Hepatocyte (in vitro differentiated cells): ENCODE measurements at regions not wholly inside any gene's neighbourhood (a gene's known extent, or its start where the extent isn't known, plus 50 kb on each side); places are given as distances from the start of the nearest gene placed in this dataset.

ENCODE experiments used
- DNase-seq: peaks from one replicate; pipeline ENCODE4 v3.0.0-alpha.2; 2016; ENCODE audit warnings: low spot score
- H2AFZ ChIP-seq: fragments of 200-600 bp; sonication (generic); 2 replicates; pipeline ENCODE4 v1.6.0; 2016; ENCODE audit warnings: antibody characterized with exemption, mild to moderate bottlenecking
- H3K27ac ChIP-seq: fragments of 200-600 bp; sonication (generic); 2 replicates; pipeline ENCODE4 v1.5.1; 2016; ENCODE audit warnings: mild to moderate bottlenecking
- H3K27me3 ChIP-seq: fragments of 200-600 bp; sonication (generic); 2 replicates; pipeline ENCODE4 v1.6.1; 2016
- H3K36me3 ChIP-seq: fragments of 200-600 bp; sonication (generic); replicated peaks from 2 replicates; pipeline ENCODE4 v1.5.1; 2016; ENCODE audit warnings: low read depth; ENCODE audit not compliant: insufficient read depth
- H3K4me1 ChIP-seq: fragments of 200-600 bp; sonication (generic); 2 replicates; pipeline ENCODE4 v1.5.1; 2016; ENCODE audit warnings: mild to moderate bottlenecking, moderate library complexity; ENCODE audit not compliant: insufficient read depth
- H3K4me2 ChIP-seq: fragments of 200-600 bp; sonication (generic); 2 replicates; pipeline ENCODE4 v1.6.0; 2016
- H3K4me3 ChIP-seq: fragments of 200-600 bp; sonication (generic); 2 replicates; pipeline ENCODE4 v1.5.1; 2016; ENCODE audit warnings: mild to moderate bottlenecking
- H3K79me2 ChIP-seq: fragments of 200-600 bp; sonication (generic); 2 replicates; pipeline ENCODE4 v1.6.0; 2017; ENCODE audit warnings: mild to moderate bottlenecking
- H3K9me2 ChIP-seq: fragments of 200-600 bp; sonication (generic); replicated peaks from 2 replicates; pipeline ENCODE4 v1.6.0; 2017; ENCODE audit warnings: mild to moderate bottlenecking; ENCODE audit not compliant: insufficient read depth
- H3K9me3 ChIP-seq: fragments of 200-600 bp; sonication (generic); 2 replicates; pipeline ENCODE4 v1.5.1; 2016; ENCODE audit warnings: low read depth, mild to moderate bottlenecking
- H4K20me1 ChIP-seq: fragments of 200-600 bp; sonication (generic); 2 replicates; pipeline ENCODE4 v1.6.0; 2016; ENCODE audit warnings: mild to moderate bottlenecking; ENCODE audit not compliant: insufficient read depth, poor library complexity, severe bottlenecking
- EZH2 ChIP-seq: fragments of 200-600 bp; sonication (generic); IDR thresholded peaks from 2 replicates; pipeline ENCODE4 v1.6.1; 2016; ENCODE audit warnings: antibody characterized with exemption, mild to moderate bottlenecking, borderline replicate concordance
- EZH2phosphoT487 ChIP-seq: fragments of 200-600 bp; sonication (generic); IDR thresholded peaks from one replicate; pipeline ENCODE4 v1.6.1; 2018; ENCODE audit warnings: antibody characterized with exemption, mild to moderate bottlenecking, low read depth, moderate library complexity; ENCODE audit not compliant: unreplicated experiment, severe bottlenecking
- WGBS: methylation state at CpG from one replicate; pipeline ENCODE4 v1.1.6; 2016; ENCODE audit warnings: low lambda C conversion rate; ENCODE audit errors: missing lambda C conversion rate; 5-methylcytosine and 5-hydroxymethylcytosine counted together
- TF ChIP-seq, protein P1 (sequence below): fragments of 200-600 bp; sonication (generic); IDR thresholded peaks from 2 replicates; pipeline ENCODE4 v1.5.1; 2016; ENCODE audit warnings: antibody characterized with exemption, mild to moderate bottlenecking; ENCODE audit not compliant: poor library complexity

DNA sequence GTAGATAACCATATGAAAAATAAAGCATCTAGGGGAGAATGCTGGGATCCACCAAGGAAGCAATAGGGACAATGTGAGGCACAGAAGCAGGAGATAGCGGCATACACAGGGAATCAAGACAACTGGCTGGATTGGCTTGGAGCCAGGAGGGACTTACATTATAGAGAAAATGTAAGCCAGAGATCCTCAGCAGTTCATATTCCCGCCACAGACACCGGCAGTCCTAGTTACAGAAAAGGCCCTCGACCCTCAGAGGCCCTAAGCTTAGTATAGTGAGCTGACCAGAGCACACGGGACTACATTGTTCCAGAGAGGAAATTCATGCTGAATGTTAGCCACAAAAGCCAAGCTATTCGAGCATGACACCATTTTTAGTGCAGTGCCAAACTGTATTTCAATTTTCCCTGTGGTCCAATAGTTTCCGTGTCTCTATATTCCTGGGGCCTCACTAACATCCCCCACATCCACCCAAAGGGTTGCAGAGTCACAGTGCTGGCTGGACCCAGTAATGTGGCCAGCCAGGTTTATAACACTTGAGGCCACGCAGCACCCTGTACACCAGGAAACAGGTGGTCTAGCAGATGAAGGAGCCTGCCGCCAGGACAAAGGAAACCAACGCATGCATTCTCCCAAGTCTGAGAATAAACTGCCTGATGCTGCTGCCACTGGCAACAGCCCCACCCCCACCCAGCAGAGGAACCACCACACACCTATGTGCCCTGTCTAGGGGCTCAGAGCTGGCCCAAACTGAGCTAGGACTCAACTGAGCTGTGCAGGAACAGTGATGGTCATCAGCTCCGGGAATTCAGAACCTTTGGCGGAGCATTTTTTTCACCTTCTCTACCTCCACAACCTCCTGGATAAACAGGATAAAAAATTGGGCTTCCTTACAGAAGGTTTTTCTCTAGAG, 693.2 kb upstream of the CHD1 start:
- no peaks in the 10 kb centered on the region for H3K9me3 ChIP-seq
- H3K36me3 ChIP-seq: no peaks in the 10 kb centered on the region
- no peaks in the 10 kb centered on the region for H3K79me2 ChIP-seq
- H4K20me1 ChIP-seq: no peaks in the 10 kb centered on the region
- H3K27ac ChIP-seq: no peak overlapping the region
- 85% methylated on average over 12 of the region's 12 CpGs for WGBS
- TF ChIP-seq EZH2phosphoT487: no peak
- TF ChIP-seq EZH2: no peak
- TF ChIP-seq, protein P1, sequence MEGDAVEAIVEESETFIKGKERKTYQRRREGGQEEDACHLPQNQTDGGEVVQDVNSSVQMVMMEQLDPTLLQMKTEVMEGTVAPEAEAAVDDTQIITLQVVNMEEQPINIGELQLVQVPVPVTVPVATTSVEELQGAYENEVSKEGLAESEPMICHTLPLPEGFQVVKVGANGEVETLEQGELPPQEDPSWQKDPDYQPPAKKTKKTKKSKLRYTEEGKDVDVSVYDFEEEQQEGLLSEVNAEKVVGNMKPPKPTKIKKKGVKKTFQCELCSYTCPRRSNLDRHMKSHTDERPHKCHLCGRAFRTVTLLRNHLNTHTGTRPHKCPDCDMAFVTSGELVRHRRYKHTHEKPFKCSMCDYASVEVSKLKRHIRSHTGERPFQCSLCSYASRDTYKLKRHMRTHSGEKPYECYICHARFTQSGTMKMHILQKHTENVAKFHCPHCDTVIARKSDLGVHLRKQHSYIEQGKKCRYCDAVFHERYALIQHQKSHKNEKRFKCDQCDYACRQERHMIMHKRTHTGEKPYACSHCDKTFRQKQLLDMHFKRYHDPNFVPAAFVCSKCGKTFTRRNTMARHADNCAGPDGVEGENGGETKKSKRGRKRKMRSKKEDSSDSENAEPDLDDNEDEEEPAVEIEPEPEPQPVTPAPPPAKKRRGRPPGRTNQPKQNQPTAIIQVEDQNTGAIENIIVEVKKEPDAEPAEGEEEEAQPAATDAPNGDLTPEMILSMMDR: no peak
- H3K27me3 ChIP-seq: no peaks in the 10 kb centered on the region
- DNase-seq: no peak
- no peaks in the 10 kb centered on the region for H3K9me2 ChIP-seq
- H3K4me2 ChIP-seq: no peak overlapping the region
- no peak overlapping the region for H3K4me3 ChIP-seq
- no peak overlapping the region for H2AFZ ChIP-seq
- H3K4me1 ChIP-seq: no peaks in the 10 kb centered on the region

DNA sequence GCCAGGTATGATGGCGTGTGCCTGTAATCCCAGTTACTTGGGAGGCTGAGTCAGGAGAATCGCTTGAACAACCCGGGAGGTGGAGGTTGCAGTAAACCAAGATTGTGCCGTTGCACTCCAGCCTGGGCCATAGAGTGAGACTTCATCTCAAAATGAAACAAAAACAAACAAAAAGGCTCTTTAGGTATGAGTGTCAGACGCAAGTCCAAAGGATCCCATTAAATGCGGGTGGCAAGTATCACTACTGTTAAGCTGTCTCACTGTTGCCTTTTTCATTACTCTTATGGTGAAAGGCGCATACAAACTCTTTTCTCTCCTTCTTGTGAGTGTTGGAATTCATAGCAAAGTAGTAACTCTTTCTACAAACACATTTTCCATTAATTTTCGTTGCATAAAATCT, 688.5 kb upstream of the CHD1 start:
- no peak for TF ChIP-seq EZH2phosphoT487
- TF ChIP-seq, protein P1: no peak
- no peak for TF ChIP-seq EZH2
- H3K36me3 ChIP-seq: no peaks in the 10 kb centered on the region
- no peak overlapping the region for H3K4me3 ChIP-seq
- 90% methylated on average over 8 of the region's 8 CpGs for WGBS
- DNase-seq: no peak
- H3K9me3 ChIP-seq: no peaks in the 10 kb centered on the region
- no peak overlapping the region for H3K4me2 ChIP-seq
- H2AFZ ChIP-seq: no peak overlapping the region
- H3K27ac ChIP-seq: no peak overlapping the region
- no peaks in the 10 kb centered on the region for H3K4me1 ChIP-seq
- H4K20me1 ChIP-seq: no peaks in the 10 kb centered on the region
- no peaks in the 10 kb centered on the region for H3K9me2 ChIP-seq
- H3K27me3 ChIP-seq: no peaks in the 10 kb centered on the region
- no peaks in the 10 kb centered on the region for H3K79me2 ChIP-seq

DNA sequence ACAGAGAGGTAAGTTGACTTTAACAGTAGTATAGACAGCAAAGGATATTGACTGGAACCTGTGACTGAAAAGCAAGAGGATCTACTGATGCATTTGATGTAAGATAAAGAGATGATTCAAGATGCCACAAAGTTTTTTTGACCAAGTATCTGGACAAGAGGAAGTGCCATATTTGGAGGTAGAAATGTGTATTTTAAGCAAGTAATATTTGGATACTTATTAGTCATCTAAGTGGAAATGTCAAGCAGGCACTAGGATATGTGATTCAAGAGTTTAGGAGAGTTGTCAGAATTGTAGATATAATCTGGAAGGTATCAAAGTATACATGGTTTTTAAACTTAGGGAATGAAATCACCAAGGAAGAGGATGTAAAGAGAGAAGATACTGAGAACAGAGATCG, 686.1 kb upstream of the CHD1 start:
- Histone ChIP-seq H4K20me1 (no peaks in the 10 kb centered on the region), H3K4me1 (no peaks in the 10 kb centered on the region), H3K4me2 (no peak overlapping the region), H3K79me2 (no peaks in the 10 kb centered on the region), H3K27ac (no peak overlapping the region), H3K4me3 (no peak overlapping the region), H3K27me3 (no peaks in the 10 kb centered on the region), H2AFZ (no peak overlapping the region), H3K9me2 (no peaks in the 10 kb centered on the region), H3K9me3 (no peaks in the 10 kb centered on the region), H3K36me3 (no peaks in the 10 kb centered on the region)
- no peak for DNase-seq
- TF ChIP-seq EZH2phosphoT487: no peak
- TF ChIP-seq, protein P1: no peak
- TF ChIP-seq EZH2: no peak
- WGBS: 86% methylated on average over 1 of the region's 1 CpG
